ENCODE measurements at regions not wholly inside any gene's neighbourhood (a gene's known extent, or its start where the extent isn't known, plus 50 kb on each side); places are given as distances from the start of the nearest gene placed in this dataset.

GRCh38 chr3:20648921-20649381 is 462.9 kb upstream of the SGO1 start:
- H3K79me1 ChIP-seq (ENCODE audit: insufficient read depth, low read depth, low read length, poor library complexity, severe bottlenecking), result no peaks in the 10 kb centered on the region
- H2BK20ac ChIP-seq (ENCODE audit: low read depth, low read length, poor library complexity, severe bottlenecking), result no peak overlapping the region
- H3K79me2 ChIP-seq (ENCODE audit: insufficient read depth, low read length), result no peaks in the 10 kb centered on the region
- H4K8ac ChIP-seq (replicated peaks; ENCODE audit: insufficient read length, low read depth, low read length), result no peak overlapping the region
- H2AK5ac ChIP-seq (ENCODE audit: insufficient read length, low read length), result no peak overlapping the region
- no peak overlapping the region for H3K56ac ChIP-seq (ENCODE audit: insufficient read length, low read depth, low read length)
- H3K27ac ChIP-seq (ENCODE audit: insufficient read length, low read depth, low read length), result no peak overlapping the region
- WGBS (ENCODE audit: extremely low coverage, insufficient read length, low lambda C conversion rate), result no CpG with 5 or more reads among the region's 2 CpGs
- no peaks in the 10 kb centered on the region for H4K20me1 ChIP-seq (ENCODE audit: control insufficient read depth, insufficient read depth, insufficient read length)
- H3K9me3 ChIP-seq (ENCODE audit: control insufficient read depth, low read depth, low read length), result no peaks in the 10 kb centered on the region
- H2BK15ac ChIP-seq (ENCODE audit: low read depth, low read length), result no peak overlapping the region
- no peaks in the 10 kb centered on the region for H3K27me3 Mint-ChIP-seq (ENCODE audit: low read depth)
- H3K23me2 ChIP-seq (ENCODE audit: insufficient read length, low read depth, low read length, poor library complexity, severe bottlenecking), result no peaks in the 10 kb centered on the region
- no peak overlapping the region for H4K91ac ChIP-seq (ENCODE audit: insufficient read length, low read depth, low read length)
- H3K4me2 ChIP-seq (ENCODE audit: insufficient read depth, insufficient read length, low read length), result no peak overlapping the region
- H3T11ph ChIP-seq (ENCODE audit: low read length), result no peak overlapping the region
- no peaks in the 10 kb centered on the region for H3K36me3 Mint-ChIP-seq (ENCODE audit: insufficient read depth in 1 of 3, low read depth in 3 of 3)
- H3K4me1 Mint-ChIP-seq, result no peaks in the 10 kb centered on the region
- H2AFZ ChIP-seq (ENCODE audit: low read length), result no peak overlapping the region
- no peak overlapping the region for H4K5ac ChIP-seq (ENCODE audit: insufficient read length, low read depth, low read length)
- no peak overlapping the region for H2BK5ac ChIP-seq (ENCODE audit: insufficient read length, low read length)
- H3K27ac Mint-ChIP-seq, result no peak overlapping the region
- H2BK12ac ChIP-seq (ENCODE audit: insufficient read length, low read depth, low read length), result no peak overlapping the region
- H3K4me3 Mint-ChIP-seq, result no peak overlapping the region
- no peak overlapping the region for H3K14ac ChIP-seq (ENCODE audit: insufficient read depth, low read length)
- no peaks in the 10 kb centered on the region for H3K9me3 Mint-ChIP-seq
- no peak overlapping the region for H2BK120ac ChIP-seq (ENCODE audit: low read depth, low read length, poor library complexity, severe bottlenecking)
- H3K23ac ChIP-seq (ENCODE audit: insufficient read length, low read depth, low read length), result no peak overlapping the region
- no peak overlapping the region for H3K9ac ChIP-seq (ENCODE audit: extremely low read depth, insufficient read length, low read length)
- H3K4me1 ChIP-seq (ENCODE audit: insufficient read depth, low read length), result no peaks in the 10 kb centered on the region
- no peaks in the 10 kb centered on the region for H3K27me3 ChIP-seq (ENCODE audit: insufficient read depth, low read length)
- DNase-seq, result no peak
- TF ChIP-seq CTCF (conservative IDR thresholded peaks at IDR 0.05), result no peak
- H3K18ac ChIP-seq (ENCODE audit: insufficient read length, low read depth, low read length), result no peak overlapping the region
- H3K4ac ChIP-seq (ENCODE audit: low read depth, low read length), result no peak overlapping the region

All from H9 (cell line).